Epithelial cell of esophagus (primary cell): ENCODE measurements at regions not wholly inside any gene's neighbourhood (a gene's known extent, or its start where the extent isn't known, plus 50 kb on each side); places are given as distances from the start of the nearest gene placed in this dataset.

Source experiments
- DNase-seq: peaks from one replicate; pipeline ENCODE4 v3.0.0; 2010; ENCODE audit warnings: low read depth
- H3K4me3 ChIP-seq: 2 replicates; pipeline ENCODE4 v1.5.1; 2011; ENCODE audit warnings: mild to moderate bottlenecking, low read length, control low read depth
- TF ChIP-seq, protein P1 (sequence below): IDR thresholded peaks from 2 replicates; pipeline ENCODE4 v1.5.1; 2011; ENCODE audit warnings: low read depth, mild to moderate bottlenecking, low read length, control low read depth, inconsistent platforms; ENCODE audit not compliant: insufficient read depth; ENCODE audit errors: missing control alignments

DNA sequence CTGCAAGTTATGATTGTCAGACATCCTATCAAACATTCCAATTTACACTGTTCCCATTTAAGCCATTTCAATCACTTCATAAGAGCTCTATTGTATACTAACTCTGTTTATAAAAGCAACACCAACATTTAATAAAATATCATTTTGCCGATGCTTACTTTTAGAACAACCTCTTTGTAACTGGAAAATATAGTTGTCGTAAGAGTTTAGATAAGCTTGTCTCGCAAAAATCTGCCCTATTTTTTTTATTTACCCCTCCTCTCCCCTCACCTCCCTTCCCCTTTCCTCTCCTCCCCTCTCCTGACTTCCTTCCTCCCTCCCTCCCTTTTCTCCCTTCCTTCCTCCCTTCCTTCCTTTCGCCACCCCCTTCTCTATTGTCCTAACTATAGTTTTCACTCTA, 105.7 kb upstream of the PEX5L start:
- TF ChIP-seq, protein P1, sequence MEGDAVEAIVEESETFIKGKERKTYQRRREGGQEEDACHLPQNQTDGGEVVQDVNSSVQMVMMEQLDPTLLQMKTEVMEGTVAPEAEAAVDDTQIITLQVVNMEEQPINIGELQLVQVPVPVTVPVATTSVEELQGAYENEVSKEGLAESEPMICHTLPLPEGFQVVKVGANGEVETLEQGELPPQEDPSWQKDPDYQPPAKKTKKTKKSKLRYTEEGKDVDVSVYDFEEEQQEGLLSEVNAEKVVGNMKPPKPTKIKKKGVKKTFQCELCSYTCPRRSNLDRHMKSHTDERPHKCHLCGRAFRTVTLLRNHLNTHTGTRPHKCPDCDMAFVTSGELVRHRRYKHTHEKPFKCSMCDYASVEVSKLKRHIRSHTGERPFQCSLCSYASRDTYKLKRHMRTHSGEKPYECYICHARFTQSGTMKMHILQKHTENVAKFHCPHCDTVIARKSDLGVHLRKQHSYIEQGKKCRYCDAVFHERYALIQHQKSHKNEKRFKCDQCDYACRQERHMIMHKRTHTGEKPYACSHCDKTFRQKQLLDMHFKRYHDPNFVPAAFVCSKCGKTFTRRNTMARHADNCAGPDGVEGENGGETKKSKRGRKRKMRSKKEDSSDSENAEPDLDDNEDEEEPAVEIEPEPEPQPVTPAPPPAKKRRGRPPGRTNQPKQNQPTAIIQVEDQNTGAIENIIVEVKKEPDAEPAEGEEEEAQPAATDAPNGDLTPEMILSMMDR, result no peak
- no peak overlapping the region for H3K4me3 ChIP-seq
- no peak for DNase-seq

DNA sequence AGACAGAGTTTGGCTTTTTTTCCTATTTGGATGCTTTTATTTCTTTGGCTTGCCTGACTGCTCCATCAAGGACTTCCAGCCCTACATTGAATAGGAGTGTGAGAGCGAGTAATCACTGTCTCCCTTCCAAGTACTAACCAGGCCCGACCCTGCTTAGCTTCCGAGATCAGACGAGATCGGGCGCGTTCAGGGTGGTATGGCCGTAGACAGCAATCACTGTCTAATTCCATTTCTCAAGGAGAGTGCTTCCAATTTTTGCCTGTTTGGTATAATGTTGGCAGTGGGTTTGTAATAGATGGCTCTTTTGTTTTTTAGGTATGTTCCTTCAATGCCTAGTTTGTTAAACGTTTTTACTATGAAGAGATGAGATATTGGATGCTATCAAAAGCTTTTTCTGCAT, 125.0 kb upstream of the PEX5L start:
- H3K4me3 ChIP-seq, result no peak overlapping the region
- DNase-seq, result no peak
- TF ChIP-seq, protein P1, result no peak

DNA sequence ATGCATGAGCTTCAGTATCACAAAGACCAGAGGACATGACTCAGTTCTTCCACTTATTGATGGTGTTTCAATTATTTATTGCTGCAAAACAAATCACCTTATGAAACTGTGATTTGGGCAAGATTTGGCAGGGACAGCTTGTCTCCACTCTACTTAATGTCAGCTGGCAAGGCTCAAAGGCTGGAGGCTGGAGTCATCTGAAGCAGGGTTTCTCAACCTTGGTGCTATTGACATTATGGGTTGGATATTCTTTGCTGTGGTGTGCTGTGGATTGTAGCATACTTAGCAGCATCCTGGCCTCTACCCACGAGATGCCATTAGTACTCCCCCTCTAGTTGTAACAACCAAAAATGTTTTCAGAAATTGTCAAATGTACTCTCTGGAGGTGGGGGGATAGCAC, 138.8 kb upstream of the PEX5L start:
- DNase-seq, result no peak
- TF ChIP-seq, protein P1, result no peak
- no peak overlapping the region for H3K4me3 ChIP-seq

DNA sequence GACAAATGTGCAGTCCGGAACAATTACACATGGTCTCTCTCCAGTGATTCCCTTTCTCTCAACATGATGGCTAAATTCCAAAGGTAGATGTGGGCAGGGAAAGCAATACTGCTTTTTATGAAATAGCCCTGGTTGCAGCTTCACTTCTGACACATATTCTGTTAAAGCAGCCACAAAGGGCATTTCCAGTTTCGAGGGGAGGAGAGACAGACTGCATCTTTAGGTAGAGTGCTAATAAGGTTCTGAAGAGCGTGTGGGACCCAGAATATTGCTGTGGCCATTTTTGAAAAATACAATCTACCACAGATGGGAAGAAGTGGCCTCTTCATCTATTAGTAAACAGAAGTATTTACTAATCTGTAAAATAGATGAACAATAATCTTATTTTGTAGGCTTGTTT, 139.3 kb upstream of the PEX5L start:
- TF ChIP-seq, protein P1, result no peak
- DNase-seq, result no peak
- no peak overlapping the region for H3K4me3 ChIP-seq

DNA sequence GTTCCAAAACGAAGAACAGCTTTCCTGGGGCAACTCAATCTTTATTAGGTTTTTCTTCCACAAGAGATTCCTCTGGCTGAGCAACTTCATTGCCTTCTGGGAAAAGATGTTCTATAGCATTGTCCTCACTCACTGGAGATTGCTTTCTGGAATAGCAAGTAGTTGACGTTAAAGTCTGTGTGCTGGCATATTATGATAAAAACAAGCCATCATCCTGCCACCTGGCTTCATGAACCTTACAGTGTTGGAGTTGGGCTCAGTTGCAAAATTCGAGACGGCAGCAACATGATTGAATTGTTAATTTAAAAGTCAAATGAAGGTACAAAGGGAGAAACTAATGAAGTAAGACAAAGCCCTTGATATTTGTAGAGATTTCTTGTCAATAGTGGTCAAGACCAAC, 140.5 kb upstream of the PEX5L start:
- TF ChIP-seq, protein P1, result no peak
- DNase-seq, result no peak
- H3K4me3 ChIP-seq, result no peak overlapping the region

DNA sequence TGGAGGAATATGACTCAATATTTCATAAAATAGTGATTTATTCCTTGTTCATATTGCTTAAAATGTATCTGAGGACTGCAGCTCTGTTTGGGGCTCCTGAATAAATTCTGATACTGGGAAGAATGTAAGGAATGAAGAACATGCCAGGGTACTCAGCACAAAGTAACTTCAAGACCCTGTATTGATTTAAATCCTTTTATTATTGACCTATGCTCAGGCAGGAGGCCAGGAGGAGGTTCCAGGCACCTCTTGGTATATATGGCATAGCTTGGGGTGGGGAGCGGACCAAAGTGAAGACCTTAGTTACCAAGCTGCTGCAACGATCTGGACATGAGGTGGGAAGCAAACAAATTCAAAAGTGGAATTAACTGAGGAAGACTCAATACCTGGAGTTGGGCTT, 142.8 kb upstream of the PEX5L start:
- TF ChIP-seq, protein P1, result no peak
- no peak for DNase-seq
- H3K4me3 ChIP-seq, result no peak overlapping the region

DNA sequence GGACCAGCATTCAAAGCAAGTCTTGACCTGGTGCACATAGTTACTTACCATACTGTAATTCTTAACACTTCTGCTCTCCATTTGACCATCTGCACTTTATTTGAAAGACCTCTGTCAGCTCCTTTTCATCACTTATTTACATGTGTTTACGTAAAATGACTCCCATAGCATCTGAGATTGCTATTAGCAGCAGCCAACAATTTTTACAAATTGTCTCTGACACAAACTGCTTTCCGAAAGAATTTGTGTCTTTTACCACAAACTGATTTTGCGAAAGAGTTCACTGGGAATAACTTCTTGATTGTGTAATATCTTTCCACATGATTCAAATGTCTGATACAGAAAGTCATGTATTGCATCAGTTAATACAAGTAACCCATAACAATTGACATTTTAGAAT, 144.1 kb upstream of the PEX5L start:
- peak; percentile 62 for DNase-seq
- TF ChIP-seq, protein P1, result no peak
- no peak overlapping the region for H3K4me3 ChIP-seq
